ENCODE measurements at regions not wholly inside any gene's neighbourhood (a gene's known extent, or its start where the extent isn't known, plus 50 kb on each side); places are given as distances from the start of the nearest gene placed in this dataset.

DNA sequence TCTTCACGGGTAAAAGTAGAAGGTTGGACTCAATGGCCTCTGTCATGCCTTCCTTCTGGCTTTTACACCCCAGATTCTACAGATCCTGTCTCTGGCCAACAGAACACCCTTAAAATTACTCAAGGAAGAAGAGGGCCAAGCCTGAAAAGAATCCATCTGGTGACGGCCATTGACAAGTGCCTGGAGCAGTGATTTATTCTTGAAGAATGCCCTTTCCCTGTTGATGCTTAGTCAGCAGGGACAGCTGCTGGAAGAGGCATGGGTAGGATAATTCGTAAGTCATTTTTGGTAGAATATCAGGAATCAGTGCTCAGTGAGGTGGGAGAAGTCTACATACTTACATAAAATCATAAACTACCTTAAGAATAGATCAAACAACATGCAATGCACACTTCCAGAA lies 397.9 kb downstream of the SAMD5 start:
- TF ChIP-seq, protein P1, sequence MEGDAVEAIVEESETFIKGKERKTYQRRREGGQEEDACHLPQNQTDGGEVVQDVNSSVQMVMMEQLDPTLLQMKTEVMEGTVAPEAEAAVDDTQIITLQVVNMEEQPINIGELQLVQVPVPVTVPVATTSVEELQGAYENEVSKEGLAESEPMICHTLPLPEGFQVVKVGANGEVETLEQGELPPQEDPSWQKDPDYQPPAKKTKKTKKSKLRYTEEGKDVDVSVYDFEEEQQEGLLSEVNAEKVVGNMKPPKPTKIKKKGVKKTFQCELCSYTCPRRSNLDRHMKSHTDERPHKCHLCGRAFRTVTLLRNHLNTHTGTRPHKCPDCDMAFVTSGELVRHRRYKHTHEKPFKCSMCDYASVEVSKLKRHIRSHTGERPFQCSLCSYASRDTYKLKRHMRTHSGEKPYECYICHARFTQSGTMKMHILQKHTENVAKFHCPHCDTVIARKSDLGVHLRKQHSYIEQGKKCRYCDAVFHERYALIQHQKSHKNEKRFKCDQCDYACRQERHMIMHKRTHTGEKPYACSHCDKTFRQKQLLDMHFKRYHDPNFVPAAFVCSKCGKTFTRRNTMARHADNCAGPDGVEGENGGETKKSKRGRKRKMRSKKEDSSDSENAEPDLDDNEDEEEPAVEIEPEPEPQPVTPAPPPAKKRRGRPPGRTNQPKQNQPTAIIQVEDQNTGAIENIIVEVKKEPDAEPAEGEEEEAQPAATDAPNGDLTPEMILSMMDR (IDR thresholded peaks at IDR 0.05): no peak
- TF ChIP-seq POLR2A (IDR thresholded peaks at IDR 0.05): no peak
